HepG2 (cell line): ENCODE measurements at regions not wholly inside any gene's neighbourhood (a gene's known extent, or its start where the extent isn't known, plus 50 kb on each side); places are given as distances from the start of the nearest gene placed in this dataset.

ENCODE experiments used
- CTCF ChIP-seq: sonication (generic); formaldehyde crosslinking; IDR thresholded peaks from 2 replicates; pipeline ENCODE4 v1.5.0; 2020; ENCODE audit warnings: mild to moderate bottlenecking, missing genetic modification reagents, moderate library complexity
- E2F1 ChIP-seq: sonication (generic); formaldehyde crosslinking; IDR thresholded peaks from 2 replicates; pipeline ENCODE4 v1.5.0; 2020; ENCODE audit warnings: missing genetic modification reagents
- POLR2A ChIP-seq, 2 experiments: IDR thresholded peaks; 2 replicates each; pipeline ENCODE4 v1.6.1; 2011; ENCODE audit warnings: low read depth in 2 of 2, low read length in 2 of 2, mild to moderate bottlenecking in 1 of 2, moderate library complexity in 1 of 2; ENCODE audit not compliant: insufficient read depth in 1 of 2
- SIN3A ChIP-seq: IDR thresholded peaks from 2 replicates; pipeline ENCODE4 v1.6.1; 2011; ENCODE audit warnings: low read depth, mild to moderate bottlenecking, control low read depth, low read length, borderline replicate concordance
- ZNF740 ChIP-seq: sonication (generic); formaldehyde crosslinking; IDR thresholded peaks from 2 replicates; pipeline ENCODE4 v1.4.0; 2020; ENCODE audit warnings: missing genetic modification reagents
- ZNF776 ChIP-seq: sonication (generic); formaldehyde crosslinking; IDR thresholded peaks from 2 replicates; pipeline ENCODE4 v1.4.0; 2020; ENCODE audit warnings: mild to moderate bottlenecking, missing genetic modification reagents

- no peak for TF ChIP-seq SIN3A
- TF ChIP-seq POLR2A (IDR thresholded peaks at IDR 0.05; ENCODE audit: insufficient read depth in 1 of 2, low read depth in 2 of 2, low read length in 2 of 2) = no peak
- TF ChIP-seq ZNF776 (CRISPR knock-in tag) = no peak
- TF ChIP-seq E2F1 = no peak
- no peak for TF ChIP-seq CTCF
- TF ChIP-seq ZNF740 (CRISPR knock-in tag) = no peak
Measured at GRCh38 chr13:74003374-74003773, 130.8 kb downstream of the KLF12 start.
